Left hindlimb (tissue), 1 donor: ENCODE measurements at regions not wholly inside any gene's neighbourhood (a gene's known extent, or its start where the extent isn't known, plus 50 kb on each side); places are given as distances from the start of the nearest gene placed in this dataset.
A peak's percentile ranks its signal among the peaks of the same experiment; 100 is the strongest.
"Not testable (repeated sequence)": the region's sequence is repeated elsewhere in the genome, so short reads cannot be mapped to it uniquely, and the experiment has no call there.

ENCODE experiments used
- DNase-seq: peaks from one replicate; pipeline ENCODE4 v3.0.0-alpha.2; 2018

- not testable (repeated sequence) for DNase-seq
Measured at GRCh38 chr21:6561168-6561567, 3960.2 kb upstream of the TPTE start.

- DNase-seq = not testable (repeated sequence)
Measured at GRCh38 chr21:6561578-6561977, 3959.8 kb upstream of the TPTE start.

- not testable (repeated sequence) for DNase-seq
Measured at GRCh38 chr21:6564543-6565166, 3956.7 kb upstream of the TPTE start.

GRCh38 chr21:6565190-6566094 is 3955.9 kb upstream of the TPTE start:
- DNase-seq = peak; percentile 31

GRCh38 chr21:6567542-6567941 is 3953.8 kb upstream of the TPTE start:
- not testable (repeated sequence) for DNase-seq

GRCh38 chr21:6569152-6569551 is 3952.2 kb upstream of the TPTE start:
- DNase-seq = not testable (repeated sequence)

- not testable (repeated sequence) for DNase-seq
Measured at GRCh38 chr21:6569587-6570392, 3951.6 kb upstream of the TPTE start.

- DNase-seq = not testable (repeated sequence)
Measured at GRCh38 chr21:6570700-6571368, 3950.5 kb upstream of the TPTE start.

- not testable (repeated sequence) for DNase-seq
Measured at GRCh38 chr21:6573576-6573975, 3947.8 kb upstream of the TPTE start.

- DNase-seq = not testable (repeated sequence)
Measured at GRCh38 chr21:6579801-6580200, 3941.6 kb upstream of the TPTE start.
